Tongue (tissue), 1 donor: ENCODE measurements at regions not wholly inside any gene's neighbourhood (a gene's known extent, or its start where the extent isn't known, plus 50 kb on each side); places are given as distances from the start of the nearest gene placed in this dataset.
A peak's percentile ranks its signal among the peaks of the same experiment; 100 is the strongest.

Source experiments
- DNase-seq: peaks from one replicate; pipeline ENCODE4 v3.0.0-alpha.2; 2015

GRCh38 chr19:33900817-33901216 is 104.1 kb downstream of the KCTD15 start:
- DNase-seq: no peak

DNA sequence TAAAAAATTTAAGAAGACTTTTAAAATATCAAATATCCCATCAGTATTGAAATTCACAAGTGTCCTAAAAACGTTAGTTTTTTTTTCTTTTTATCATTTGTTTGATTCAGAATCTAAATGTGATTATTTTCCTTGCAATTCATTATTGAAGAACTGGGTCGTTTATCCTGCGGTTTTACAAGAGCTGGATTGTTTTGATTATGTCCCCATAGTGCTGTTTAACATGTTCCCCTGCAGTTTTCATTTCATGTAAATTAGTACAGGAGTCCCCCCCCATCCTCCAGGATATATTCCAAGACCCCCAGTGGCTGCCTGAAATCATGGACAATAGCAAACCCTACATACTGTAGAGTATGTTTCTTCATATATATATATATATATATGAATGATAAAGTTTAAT is 105.7 kb downstream of the KCTD15 start:
- no peak for DNase-seq

DNA sequence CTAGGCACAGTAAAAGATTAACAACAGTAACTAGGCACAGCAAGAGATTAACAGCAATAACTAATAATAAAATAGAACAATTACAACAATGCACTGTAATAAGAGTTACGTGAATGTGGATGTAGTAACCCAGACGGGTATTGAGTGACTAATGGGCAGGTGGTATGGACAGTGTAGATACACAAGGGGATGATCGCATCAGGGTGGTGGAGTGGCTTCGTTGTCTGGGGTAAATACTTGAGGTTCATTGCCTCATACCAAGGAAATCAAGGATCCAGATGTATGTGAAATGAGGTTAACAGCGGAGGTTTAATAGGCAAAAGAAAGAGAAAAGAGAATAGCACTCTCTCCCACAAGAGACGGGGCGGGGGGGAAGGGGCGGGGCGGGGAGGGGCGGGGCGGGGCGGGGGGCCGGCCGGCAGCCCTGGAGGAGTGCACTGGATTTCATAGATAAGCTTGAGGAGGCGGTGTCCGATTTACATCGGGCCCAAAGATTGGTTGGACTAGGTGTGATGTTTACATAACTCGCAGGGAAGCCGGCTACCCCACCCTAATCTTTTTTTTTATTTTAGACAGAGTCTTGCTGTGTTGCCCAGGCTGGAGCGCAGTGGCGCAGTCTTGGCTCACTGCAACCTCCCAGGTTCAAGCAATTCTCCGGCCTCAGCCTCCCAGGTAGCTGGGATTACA is 106.3 kb downstream of the KCTD15 start:
- DNase-seq: no peak

- no peak for DNase-seq
Measured at GRCh38 chr19:33903489-33903850, 106.8 kb downstream of the KCTD15 start.

GRCh38 chr19:33904681-33905080 is 108.0 kb downstream of the KCTD15 start:
- DNase-seq: peak; percentile 52

- DNase-seq: peak; percentile 28
Measured at GRCh38 chr19:33905473-33905936, 108.8 kb downstream of the KCTD15 start.

- DNase-seq: peak; percentile 65
Measured at GRCh38 chr19:33905937-33906577, 109.4 kb downstream of the KCTD15 start.

GRCh38 chr19:33906578-33907335 is 110.1 kb downstream of the KCTD15 start:
- DNase-seq: peak; percentile 10

DNA sequence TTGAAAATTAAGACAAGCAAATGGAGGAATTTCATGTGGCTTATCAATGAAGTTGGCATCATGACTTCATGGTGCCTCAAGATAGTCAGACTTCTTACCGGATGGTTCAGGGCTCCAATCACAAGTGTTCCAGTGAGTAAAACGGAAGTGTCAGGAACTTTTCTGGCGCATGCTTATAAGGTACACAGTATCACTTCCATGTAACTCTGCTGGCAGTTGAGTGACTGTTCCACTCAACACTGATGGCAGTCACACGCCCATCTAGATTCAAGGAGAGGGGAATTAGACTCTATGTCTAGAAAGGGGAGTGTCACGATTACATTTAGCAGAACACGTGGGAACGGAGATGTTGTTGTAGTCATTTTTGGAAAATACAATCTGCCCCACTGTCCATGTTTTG is 114.3 kb downstream of the KCTD15 start:
- no peak for DNase-seq

DNA sequence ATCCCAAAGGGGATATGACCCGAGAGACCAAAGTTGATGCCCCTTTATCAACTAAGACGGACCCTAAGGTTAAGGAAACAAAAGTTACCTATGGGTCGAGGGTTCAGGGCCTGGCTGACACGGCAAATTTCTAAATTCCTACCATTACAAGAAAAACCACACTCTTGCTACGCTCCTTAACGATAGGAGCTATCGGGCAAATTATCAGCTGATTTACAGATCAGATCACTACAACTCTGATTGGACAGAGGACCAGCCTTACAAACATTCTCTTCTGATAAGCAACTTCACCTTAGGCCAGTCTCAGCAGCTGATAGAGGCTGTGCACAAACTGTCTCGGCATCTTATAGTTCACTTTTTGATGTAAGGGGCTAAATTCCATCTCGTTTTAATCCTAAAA is 117.9 kb downstream of the KCTD15 start:
- DNase-seq: no peak

GRCh38 chr19:33916792-33917191 is 120.1 kb downstream of the KCTD15 start:
- DNase-seq: no peak

- DNase-seq: no peak
Measured at GRCh38 chr19:33919291-33919690, 122.6 kb downstream of the KCTD15 start.

- no peak for DNase-seq
Measured at GRCh38 chr19:33921165-33921564, 124.5 kb downstream of the KCTD15 start.

- peak; percentile 4 for DNase-seq
Measured at GRCh38 chr19:33926306-33926705, 129.6 kb downstream of the KCTD15 start.

DNA sequence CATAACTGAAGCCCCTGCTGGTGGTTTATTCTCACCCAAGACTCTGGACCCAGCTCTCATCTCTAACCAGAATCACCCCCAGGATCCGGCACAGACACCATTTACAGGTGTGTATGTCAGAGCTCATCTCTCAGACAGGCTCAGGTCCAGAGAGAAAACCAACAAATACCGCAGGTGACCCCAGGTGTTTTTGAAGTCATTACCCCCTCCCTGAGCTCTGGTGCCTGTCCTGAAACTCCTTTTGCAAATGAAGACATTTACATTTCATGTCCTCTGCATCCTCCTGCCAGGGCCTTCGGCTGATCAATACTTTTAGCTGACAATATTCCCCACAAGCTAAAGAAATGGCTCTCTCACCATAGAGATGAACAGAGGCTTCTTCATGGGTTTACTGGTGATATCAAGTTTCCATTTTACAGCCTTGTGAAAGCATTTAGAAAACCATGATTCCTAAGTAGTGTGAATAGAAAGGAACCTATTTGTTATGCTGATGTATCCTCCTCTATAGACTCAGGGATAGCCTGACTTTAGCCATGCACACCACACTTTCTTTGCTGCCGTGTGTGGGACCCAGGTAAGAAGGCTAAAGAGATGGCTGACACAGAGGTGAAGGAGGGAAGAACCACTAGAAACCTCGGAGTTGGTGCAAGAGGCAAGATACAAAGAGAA is 131.3 kb downstream of the KCTD15 start:
- DNase-seq: no peak

- DNase-seq: no peak
Measured at GRCh38 chr19:33928458-33928950, 131.8 kb downstream of the KCTD15 start.

DNA sequence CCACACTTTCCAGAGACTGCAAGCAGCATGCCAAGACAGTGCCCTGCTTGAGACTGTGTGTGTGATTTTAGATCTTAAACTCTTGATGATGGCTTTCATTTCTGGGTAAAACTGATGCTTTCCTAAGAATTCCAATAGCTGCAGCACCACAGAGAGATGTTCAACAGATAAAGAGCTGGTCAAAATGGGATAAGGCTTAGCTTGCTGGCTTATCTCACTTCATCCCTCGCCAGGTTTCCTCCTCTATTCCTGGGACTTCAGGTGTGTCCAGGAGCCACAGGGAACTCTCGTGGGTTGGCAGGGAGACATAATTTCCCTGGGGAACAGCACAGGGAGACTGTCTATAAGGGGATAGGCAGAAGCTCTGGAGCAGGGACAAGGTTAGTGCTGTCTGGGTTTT is 137.3 kb downstream of the KCTD15 start:
- DNase-seq: no peak

GRCh38 chr19:33938821-33939220 is 142.2 kb downstream of the KCTD15 start:
- no peak for DNase-seq

- no peak for DNase-seq
Measured at GRCh38 chr19:33941133-33941532, 144.5 kb downstream of the KCTD15 start.

- no peak for DNase-seq
Measured at GRCh38 chr19:33946535-33947264, 150.0 kb downstream of the KCTD15 start.

DNA sequence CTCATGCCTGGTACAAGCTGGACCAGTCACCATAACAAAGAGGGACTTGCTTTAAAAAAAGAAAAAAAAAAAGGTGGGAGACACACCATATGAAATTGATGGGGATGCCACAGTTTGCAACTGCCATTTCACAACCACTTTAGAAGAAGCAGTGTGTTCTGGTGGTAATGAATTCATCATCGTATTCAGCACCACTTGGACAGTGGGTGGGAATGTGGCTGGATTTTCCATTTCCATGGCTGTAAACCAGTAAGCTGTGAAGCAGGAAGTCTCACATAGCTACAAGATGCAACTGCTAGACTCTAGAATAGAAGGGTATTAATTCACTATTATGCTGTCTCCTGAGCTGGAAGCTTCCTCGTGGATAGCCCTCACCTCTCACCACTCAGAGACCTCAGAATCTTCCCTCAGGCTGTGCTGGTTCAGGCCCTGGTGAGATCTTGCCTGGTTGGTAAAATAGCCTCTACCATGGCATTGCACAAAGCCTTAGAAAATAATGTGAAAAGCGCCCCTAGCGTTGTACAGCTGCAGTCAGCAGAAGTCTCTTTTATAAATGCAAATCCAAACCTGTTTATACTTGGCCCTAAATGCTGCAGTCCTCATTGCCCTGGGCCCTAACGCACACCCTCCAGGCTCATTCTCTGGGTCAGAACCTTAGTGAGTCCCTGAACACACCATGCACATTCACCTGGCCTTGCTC is 150.7 kb downstream of the KCTD15 start:
- DNase-seq: no peak
